Chondrocyte (in vitro differentiated cells): ENCODE measurements at regions not wholly inside any gene's neighbourhood (a gene's known extent, or its start where the extent isn't known, plus 50 kb on each side); places are given as distances from the start of the nearest gene placed in this dataset.

Source experiments
- DNase-seq: peaks from one replicate; pipeline ENCODE4 v3.0.0; 2021; ENCODE audit warnings: mixed read lengths, low spot score
- H3K27ac Mint-ChIP-seq: one replicate; pipeline ENCODE4 v1.8.0; 2021; ENCODE audit warnings: mild to moderate bottlenecking, moderate library complexity, mixed read lengths; ENCODE audit not compliant: unreplicated experiment
- H3K27me3 Mint-ChIP-seq: 2 replicates; pipeline ENCODE4 v1.8.0; 2021; ENCODE audit warnings: low read depth, mixed read lengths
- H3K36me3 Mint-ChIP-seq: 2 replicates; pipeline ENCODE4 v1.8.0; 2021; ENCODE audit warnings: low read depth, mixed read lengths
- H3K4me1 Mint-ChIP-seq: 2 replicates; pipeline ENCODE4 v1.8.0; 2021; ENCODE audit warnings: low read depth, mild to moderate bottlenecking, mixed read lengths
- H3K4me3 Mint-ChIP-seq: one replicate; pipeline ENCODE4 v1.8.0; 2021; ENCODE audit warnings: mild to moderate bottlenecking, moderate library complexity, mixed read lengths; ENCODE audit not compliant: unreplicated experiment
- H3K9me3 Mint-ChIP-seq: 2 replicates; pipeline ENCODE4 v1.8.0; 2021; ENCODE audit warnings: low read depth, mixed read lengths
- TF ChIP-seq, protein P1 (sequence below): fragments of 200-600 bp; sonication (generic); IDR thresholded peaks from 2 replicates; pipeline ENCODE4 v1.5.0; 2021; ENCODE audit warnings: antibody characterized with exemption, mild to moderate bottlenecking, moderate library complexity

DNA sequence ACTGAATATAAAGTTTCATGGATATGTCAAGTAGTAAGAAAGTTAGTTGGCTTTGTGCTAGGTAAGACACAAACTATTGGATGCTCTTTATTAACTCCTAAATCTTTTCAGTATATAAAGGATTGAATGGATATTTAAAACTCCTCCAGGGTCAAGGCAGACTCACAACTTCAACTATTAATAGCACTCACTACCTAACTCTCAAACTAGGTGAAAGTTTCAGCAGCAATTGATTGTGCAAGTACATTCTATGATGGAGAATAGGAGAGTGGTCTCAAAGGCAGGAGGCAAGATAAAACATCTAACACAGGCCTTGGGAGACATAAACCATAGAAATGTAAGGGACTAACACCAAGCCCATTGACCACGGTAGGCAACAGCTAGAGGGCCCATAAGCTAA, 328.9 kb upstream of the CHAC2 start:
- no peak overlapping the region for H3K27ac Mint-ChIP-seq
- DNase-seq: no peak
- no peaks in the 10 kb centered on the region for H3K36me3 Mint-ChIP-seq
- TF ChIP-seq, protein P1, sequence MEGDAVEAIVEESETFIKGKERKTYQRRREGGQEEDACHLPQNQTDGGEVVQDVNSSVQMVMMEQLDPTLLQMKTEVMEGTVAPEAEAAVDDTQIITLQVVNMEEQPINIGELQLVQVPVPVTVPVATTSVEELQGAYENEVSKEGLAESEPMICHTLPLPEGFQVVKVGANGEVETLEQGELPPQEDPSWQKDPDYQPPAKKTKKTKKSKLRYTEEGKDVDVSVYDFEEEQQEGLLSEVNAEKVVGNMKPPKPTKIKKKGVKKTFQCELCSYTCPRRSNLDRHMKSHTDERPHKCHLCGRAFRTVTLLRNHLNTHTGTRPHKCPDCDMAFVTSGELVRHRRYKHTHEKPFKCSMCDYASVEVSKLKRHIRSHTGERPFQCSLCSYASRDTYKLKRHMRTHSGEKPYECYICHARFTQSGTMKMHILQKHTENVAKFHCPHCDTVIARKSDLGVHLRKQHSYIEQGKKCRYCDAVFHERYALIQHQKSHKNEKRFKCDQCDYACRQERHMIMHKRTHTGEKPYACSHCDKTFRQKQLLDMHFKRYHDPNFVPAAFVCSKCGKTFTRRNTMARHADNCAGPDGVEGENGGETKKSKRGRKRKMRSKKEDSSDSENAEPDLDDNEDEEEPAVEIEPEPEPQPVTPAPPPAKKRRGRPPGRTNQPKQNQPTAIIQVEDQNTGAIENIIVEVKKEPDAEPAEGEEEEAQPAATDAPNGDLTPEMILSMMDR: no peak
- no peaks in the 10 kb centered on the region for H3K9me3 Mint-ChIP-seq
- H3K4me3 Mint-ChIP-seq: no peak overlapping the region
- peaks cover 25% of the 10 kb centered on the region for H3K27me3 Mint-ChIP-seq
- H3K4me1 Mint-ChIP-seq: no peaks in the 10 kb centered on the region

GRCh38 chr2:53438100-53438499, 329.5 kb upstream of the CHAC2 start:
- Mint-ChIP-seq H3K27ac (no peak overlapping the region), H3K9me3 (no peaks in the 10 kb centered on the region), H3K27me3 (peaks cover 27% of the 10 kb centered on the region), H3K4me3 (no peak overlapping the region), H3K36me3 (no peaks in the 10 kb centered on the region), H3K4me1 (no peaks in the 10 kb centered on the region)
- TF ChIP-seq, protein P1: no peak
- no peak for DNase-seq

GRCh38 chr2:53437371-53437770, 330.2 kb upstream of the CHAC2 start:
- no peak overlapping the region for H3K27ac Mint-ChIP-seq

GRCh38 chr2:53436882-53437281, 330.7 kb upstream of the CHAC2 start:
- TF ChIP-seq, protein P1: no peak
- H3K27ac Mint-ChIP-seq: no peak overlapping the region
- H3K27me3 Mint-ChIP-seq: peaks cover 23% of the 10 kb centered on the region
- no peaks in the 10 kb centered on the region for H3K9me3 Mint-ChIP-seq
- no peak overlapping the region for H3K4me3 Mint-ChIP-seq
- no peaks in the 10 kb centered on the region for H3K4me1 Mint-ChIP-seq
- no peaks in the 10 kb centered on the region for H3K36me3 Mint-ChIP-seq
- no peak for DNase-seq

More at GRCh38 chr2:53437371-53437770, 330.2 kb upstream of the CHAC2 start:
- Mint-ChIP-seq H3K9me3 (no peaks in the 10 kb centered on the region), H3K27me3 (peaks cover 23% of the 10 kb centered on the region), H3K36me3 (no peaks in the 10 kb centered on the region), H3K4me1 (no peaks in the 10 kb centered on the region), H3K4me3 (no peak overlapping the region)
- TF ChIP-seq, protein P1: no peak
- no peak for DNase-seq

- Mint-ChIP-seq H3K9me3 (no peaks in the 10 kb centered on the region), H3K4me1 (no peaks in the 10 kb centered on the region), H3K27ac (no peak overlapping the region), H3K27me3 (peaks cover 23% of the 10 kb centered on the region), H3K36me3 (no peaks in the 10 kb centered on the region), H3K4me3 (no peak overlapping the region)
- no peak for DNase-seq
- TF ChIP-seq, protein P1: no peak
Measured at GRCh38 chr2:53435610-53436009, 332.0 kb upstream of the CHAC2 start.
